ENCODE measurements at regions not wholly inside any gene's neighbourhood (a gene's known extent, or its start where the extent isn't known, plus 50 kb on each side); places are given as distances from the start of the nearest gene placed in this dataset.

DNA sequence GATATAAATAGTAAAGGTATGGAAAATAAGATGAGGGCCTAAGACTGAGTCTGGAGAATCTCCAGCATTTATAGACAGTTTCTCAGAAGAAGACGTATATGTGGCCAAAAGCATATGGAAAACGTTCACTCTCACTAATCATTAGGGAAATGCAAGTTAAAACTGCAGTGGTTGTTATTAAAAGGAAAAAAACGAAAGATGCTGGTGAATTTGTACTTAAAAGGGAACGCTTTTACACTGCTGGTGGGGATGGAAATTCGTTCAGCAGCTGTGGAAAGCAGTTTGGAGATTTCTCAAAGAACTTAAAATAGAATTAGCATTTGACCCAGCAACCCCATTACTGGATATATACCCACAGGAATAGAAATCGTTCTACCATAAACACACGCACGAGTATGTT, 180.5 kb upstream of the CADM1 start:
- no peak for DNase-seq (ENCODE audit: low read depth in 2 of 2, low spot score in 1 of 2)

DNA sequence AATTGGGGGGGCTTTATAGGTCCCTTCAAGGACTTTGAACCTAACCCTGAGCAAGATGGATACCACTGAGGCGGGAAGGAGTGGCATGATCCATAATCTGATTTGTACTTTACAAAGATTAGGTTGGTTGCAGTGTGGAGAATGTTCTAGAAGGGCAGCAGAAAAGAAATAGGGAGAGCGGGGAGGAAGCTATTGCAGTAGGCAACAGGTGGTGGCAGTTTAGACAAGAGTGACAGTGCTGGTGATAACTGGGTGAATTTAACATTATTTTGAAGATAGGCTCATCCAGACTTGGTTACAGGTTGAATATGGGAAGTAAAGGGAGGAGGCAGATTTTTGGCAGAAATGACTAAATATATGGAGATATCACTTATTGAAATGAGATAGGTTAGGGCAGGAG, 179.9 kb upstream of the CADM1 start:
- DNase-seq (ENCODE audit: low read depth in 2 of 2, low spot score in 1 of 2) = no peak

DNA sequence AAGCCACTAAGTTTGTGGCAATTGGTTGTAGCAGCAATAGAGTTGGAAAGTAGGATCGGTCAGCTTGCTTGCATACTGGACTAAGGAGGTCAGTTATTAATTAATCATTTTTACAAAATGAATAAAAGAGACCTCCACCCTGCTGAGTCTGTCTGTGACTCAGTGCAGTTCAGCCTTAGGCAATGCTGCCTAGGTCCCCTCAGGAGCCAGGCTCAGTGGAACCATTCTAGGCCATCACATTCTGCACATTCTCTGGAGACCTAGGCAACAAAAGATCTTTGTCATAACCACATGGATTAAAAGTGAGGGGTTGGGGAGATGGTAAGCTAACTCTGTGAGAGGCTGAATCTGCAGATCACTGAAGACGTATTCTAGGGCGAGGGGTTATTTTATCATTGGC, 178.7 kb upstream of the CADM1 start:
- DNase-seq (ENCODE audit: low read depth in 2 of 2, low spot score in 1 of 2) = no peak

DNA sequence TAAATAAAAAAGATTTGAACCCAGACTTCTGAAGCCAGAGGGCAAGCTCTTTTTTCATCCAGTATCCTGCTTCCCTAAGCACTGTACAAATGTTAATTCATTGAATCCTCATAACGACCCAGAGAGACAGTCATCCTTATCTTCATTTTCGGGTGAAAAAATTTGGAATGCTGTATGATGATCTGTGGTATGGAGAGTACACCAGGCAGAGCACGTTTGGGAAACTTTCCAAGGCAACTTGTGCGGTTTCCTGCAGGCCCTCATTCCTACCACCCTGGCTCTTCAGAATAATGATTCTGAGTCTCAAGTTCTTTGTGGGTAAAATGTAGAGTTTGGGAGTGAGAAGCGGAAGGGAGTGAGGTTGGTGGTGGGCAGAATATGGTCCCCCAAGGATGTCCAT, 177.9 kb upstream of the CADM1 start:
- no peak for DNase-seq (ENCODE audit: low read depth in 2 of 2, low spot score in 1 of 2)

DNA sequence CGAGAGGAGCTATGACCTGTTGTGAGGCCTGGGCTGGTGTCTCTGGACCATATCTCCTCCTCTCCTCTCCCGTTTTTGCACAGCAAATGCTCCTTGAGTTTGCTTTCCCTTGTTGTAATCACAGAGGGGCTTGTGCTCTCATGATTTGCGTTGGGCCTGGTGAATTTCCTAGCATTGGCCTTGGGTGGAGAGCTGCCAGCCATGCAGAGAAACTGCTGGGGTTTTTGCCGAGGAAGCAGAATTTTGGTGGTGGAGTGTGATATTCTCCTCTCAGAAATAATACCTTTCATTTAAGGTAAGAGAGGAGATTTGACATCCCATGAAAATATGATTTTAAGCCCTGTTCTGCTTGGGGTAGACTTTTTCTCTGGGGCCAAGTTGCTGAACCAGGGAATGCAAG, 175.7 kb upstream of the CADM1 start:
- DNase-seq (ENCODE audit: low read depth in 2 of 2, low spot score in 1 of 2) = no peak

DNA sequence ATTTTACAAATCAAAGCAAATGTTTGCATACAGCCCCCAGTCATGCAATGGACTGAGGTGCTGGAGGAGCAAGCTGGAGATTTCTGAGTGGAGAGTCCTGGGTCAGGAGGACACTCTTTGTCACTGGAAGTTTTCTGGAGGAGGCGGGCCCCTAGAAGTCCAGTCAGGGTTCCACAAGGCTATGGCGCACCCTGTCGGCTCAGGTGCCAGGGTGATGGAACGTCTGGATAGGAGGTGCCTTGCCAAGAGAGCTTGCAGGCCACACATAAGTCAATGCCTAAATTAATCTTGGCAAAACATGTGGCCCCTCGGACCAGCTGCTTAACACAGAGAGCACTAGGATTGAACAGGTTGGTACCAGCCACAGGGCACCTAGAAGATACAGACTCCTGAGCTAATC, 174.7 kb upstream of the CADM1 start:
- no peak for DNase-seq (ENCODE audit: low read depth in 2 of 2, low spot score in 1 of 2)

DNA sequence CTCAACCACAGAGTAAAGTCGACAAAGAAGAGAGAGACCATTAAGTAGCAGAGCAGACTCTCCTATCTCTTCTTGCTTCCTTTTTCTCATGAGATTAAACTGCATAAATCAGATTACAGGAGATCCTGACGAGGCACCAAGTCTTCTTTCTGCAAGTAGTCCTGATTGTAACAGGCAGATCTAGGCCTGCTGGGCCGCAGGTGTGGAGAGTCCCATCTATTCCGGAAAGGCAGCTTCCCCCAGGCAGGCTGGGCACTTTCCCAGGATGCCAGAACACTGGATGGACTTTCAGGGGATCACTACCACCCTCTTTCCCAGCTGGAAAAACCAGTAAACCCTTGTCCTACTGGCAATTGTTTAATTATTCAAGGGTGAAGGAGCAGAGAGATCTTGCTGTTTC, 173.0 kb upstream of the CADM1 start:
- no peak for DNase-seq (ENCODE audit: low read depth in 2 of 2, low spot score in 1 of 2)

DNA sequence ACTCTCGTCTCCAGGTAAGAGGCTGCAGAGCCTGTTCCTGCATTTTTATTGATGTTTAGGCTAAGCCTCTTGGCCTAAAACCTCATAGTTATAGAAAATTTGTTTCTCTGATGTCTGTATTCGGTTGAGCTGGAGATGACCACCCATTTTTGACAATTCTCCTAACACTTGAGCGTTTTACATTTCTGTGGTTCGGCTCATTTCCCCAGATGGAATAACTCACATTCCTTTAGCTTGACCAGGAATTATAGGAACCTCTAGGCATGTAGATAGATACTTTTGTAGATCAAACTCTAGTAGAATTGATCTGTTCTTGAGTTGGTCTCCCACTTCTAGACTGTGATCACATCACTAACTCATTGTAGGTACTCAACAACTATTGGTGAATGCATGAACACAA, 172.6 kb upstream of the CADM1 start:
- DNase-seq (ENCODE audit: low read depth in 2 of 2, low spot score in 1 of 2) = no peak

DNA sequence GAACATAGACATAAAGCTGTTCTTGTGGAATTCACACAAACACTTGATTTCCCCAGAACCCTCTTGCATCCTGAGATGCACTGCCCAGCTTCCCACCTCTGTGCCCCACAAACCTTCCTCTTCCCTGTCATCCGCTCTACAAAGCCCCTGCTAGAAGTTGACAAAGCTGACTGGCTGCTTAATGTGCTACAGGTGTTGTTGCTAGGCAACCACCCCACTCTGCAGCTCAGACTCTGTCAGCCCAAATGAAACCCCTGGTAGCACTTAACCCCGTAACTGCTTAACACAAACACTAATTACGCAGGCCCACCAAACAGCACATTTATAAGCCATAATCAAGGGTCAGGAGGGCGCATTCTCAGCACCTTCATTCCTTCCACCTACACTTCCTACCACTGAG, 172.0 kb upstream of the CADM1 start:
- DNase-seq (ENCODE audit: low read depth in 2 of 2, low spot score in 1 of 2) = no peak

DNA sequence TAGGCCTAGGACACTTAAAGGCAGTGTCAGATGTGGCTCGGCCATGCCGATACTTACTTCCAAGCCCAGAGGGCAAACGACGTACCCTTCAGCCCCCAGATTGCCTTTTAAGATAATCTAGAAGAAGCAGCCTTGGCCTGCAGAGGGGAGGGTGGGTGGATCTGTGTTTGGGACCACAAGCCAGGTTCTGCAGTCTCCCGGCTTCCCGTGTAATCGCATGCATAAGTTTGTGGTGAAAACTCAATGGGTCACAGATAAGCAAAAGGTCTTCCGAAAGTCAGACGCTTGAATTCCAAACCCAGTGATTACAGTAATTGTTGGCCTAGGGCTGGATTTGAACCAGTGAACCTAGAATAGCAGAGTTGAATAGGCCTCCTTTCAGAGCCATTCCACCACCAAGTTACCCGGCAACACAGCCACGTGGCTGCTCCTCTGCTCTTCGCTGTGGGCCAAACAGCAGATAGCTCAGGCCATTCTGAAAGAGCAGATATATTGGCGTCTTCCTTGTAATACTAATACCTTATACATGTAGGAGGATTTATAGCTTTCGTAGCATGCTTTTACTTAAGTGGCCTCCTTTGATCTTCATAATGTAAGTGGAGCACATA, 170.8 kb upstream of the CADM1 start:
- DNase-seq (ENCODE audit: low read depth in 2 of 2, low spot score in 1 of 2) = no peak

DNA sequence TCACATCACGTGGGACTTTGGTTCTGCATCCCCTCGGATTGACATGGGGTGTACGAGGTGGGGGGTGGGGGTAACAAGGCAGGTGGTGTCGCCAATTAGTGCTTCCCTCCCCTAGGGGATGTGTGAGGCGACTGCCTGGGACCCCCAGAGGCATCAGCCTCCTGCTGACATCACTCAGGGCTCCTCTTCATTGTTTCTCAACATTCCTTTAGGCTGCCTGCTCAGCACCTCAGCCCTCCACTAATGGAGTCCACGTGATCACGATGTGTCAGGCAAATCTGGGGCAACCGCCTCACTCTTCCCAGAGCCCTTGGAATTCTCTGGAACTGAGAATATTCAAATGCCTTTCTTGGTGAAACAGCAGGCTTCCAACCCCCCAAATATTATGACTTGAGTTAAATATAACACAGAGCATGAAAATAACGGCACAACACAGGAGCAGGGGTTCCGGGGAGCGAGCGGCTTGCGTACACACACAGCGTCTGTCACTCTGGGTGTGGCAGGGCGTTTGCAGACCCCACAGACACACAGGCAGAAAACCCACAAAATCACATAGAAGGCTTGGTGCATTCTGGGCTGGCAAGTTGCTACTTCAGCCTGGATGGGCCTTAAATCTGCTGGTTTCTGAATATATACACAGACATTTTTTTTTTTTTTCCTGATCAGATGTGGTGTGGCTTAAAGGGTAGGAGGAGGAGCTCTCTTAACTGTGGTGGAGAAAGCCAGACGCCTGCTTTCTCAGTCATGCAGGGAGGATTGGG, 170.1 kb upstream of the CADM1 start:
- DNase-seq (ENCODE audit: low read depth in 2 of 2, low spot score in 1 of 2) = no peak

DNA sequence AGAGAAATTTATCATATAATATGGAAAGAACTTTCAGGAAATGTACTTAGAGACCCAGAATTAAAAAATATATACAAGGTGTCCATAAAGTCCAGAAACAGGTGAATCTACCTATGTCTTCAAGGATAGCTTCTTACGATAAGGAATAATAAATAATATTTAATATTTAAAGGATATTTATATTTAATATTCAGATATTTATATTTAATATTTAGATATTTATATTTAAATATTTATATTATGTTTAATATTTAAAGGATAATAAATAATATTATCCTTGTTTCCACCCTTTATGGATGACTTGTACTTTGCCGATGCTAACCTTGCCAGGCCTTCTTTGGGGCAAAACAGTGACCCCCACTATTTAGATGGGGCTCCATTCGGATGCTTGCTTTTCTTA, 169.5 kb upstream of the CADM1 start:
- DNase-seq (ENCODE audit: low read depth in 2 of 2, low spot score in 1 of 2) = no peak

DNA sequence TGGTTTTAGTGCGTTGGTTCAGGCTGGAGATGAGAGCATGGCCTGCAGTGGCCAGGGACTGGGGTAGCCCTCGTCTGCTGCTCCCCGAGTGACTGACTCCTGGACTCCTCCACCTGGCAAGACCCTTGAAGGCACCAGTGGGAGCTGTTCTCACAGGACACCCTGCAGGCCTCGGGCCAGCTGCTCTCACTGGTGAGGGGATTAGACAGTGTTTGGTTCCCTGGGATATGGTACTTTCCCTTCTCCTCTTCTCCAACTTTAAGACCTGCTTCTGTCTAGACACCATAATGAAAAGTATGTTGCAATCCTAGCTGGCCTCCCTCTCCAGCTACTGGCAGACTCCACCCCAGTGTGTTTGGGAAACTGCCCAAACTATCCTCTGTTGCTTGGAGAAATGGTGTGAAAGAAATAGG, 168.8 kb upstream of the CADM1 start:
- no peak for DNase-seq (ENCODE audit: low read depth in 2 of 2, low spot score in 1 of 2)

DNA sequence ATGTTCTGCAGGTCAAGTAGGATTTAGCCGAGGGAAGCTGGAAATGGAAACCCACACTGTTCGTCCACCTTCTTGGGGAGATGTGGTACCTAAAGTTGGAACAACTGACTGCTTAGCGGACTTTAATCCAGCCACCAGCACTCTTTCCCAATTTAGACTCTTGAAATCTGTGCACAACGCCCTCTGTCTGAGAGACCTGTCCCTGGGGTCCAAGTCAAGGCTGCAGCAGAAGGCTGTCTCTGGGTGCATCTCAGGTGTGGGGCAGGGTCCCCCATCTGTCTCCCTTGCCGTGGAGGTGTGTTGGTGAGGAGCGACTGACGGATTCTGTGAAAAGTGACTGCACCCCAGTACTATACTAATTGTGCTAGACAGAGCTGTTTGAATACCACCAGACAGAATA, 168.2 kb upstream of the CADM1 start:
- DNase-seq (ENCODE audit: low read depth in 2 of 2, low spot score in 1 of 2) = no peak

DNA sequence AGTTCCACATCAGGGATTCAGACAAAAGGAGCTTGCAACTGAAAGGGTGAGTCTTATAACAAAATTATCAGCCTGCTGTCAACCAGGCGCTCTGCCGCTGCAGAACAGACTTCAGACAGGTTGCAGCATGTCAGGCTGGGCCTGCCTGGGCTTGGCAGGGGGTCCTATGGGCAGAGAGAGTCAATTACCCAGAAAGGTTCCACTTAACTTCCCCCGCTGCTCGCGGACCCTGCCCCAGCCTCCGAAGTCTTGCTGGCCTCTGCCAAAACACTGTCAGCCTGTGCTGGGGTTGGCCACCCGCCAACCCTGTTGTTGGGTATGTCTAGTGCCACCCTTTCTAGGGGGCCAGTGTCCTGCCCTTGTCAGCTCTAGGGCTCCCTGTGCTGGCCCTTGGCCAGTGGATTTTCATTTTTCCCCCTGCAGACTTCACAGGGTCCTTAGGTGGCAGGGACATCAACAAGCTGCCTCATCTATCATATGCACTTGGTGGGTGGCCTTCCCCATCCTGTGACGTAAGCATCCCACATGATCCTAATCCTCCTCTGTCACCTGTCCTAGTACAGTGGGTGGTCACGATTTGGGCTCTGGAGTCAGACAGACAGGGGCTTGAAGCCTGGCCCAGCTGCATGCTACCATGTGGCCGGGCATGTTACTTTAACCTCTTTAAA, 166.5 kb upstream of the CADM1 start:
- DNase-seq (ENCODE audit: low read depth in 2 of 2, low spot score in 1 of 2) = no peak

DNA sequence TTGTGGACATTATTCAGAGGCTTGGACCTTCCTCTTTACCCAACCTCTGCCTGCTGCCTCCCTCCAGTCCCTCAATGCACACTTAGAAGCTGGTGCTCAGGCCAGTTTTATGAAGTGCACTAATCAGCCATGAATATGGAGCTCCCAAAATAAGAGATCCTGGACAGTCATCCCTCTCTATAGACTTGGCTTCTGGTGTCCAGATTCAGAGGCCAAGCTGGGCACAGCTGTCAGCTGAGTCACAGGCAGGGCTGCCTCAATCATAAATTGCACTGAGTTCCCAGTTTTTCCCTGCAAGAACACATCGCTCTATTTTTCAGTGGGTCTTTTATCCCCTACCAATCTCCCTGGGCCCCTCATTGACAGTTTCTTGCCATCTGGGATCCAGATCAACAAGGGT, 161.7 kb upstream of the CADM1 start:
- DNase-seq (ENCODE audit: low read depth in 2 of 2, low spot score in 1 of 2) = no peak

DNA sequence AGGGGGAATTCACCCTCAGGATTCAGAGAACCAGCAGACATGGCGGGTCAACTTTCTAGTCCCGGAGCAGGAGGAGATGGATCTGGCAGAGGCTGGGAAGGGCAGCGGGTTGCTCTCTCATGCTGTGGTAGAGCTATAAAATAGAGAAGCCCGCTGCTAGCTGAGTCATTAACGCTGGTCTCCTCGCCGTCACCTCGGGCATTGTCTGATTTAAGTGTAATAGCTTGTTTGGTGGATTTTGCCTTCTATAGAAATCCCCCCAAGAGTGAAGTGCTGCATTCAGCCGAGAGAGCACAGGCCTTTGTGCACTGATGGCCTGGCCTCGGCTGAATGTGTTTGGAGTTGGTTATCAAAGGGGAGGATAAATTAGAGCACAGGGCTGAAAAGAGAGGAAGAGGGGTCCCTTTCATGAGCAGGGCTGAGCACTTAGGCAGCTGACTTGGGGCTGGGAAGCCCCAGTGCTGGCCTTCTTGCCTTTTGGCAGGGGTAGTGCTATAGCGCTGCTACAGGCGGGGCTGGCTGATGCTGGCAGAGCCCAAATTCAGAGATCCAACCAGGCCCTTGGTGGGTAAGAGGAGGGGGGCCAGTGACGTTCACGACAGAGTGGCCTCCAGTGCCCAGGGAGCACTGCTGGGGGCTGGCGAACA, 161.1 kb upstream of the CADM1 start:
- no peak for DNase-seq (ENCODE audit: low read depth in 2 of 2, low spot score in 1 of 2)

DNA sequence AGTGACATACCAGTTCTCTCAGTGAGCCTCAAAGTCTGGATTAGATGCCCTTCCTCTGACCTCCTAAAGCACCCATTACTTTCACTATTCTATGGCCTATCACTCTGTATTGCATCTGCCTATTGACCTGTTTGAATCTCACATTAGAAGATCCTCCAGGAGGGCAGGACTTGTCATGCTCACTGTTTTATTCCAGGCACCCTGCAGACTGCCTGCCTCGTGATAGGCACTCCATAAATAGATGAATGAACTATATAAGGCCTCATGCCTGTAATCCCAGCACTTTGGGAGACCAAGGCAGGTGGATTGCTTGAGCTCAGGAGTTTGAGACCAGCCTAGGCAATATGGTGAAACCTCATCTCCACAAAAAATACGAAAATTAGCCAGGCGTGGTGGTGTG, 160.1 kb upstream of the CADM1 start:
- no peak for DNase-seq (ENCODE audit: low read depth in 2 of 2, low spot score in 1 of 2)

DNA sequence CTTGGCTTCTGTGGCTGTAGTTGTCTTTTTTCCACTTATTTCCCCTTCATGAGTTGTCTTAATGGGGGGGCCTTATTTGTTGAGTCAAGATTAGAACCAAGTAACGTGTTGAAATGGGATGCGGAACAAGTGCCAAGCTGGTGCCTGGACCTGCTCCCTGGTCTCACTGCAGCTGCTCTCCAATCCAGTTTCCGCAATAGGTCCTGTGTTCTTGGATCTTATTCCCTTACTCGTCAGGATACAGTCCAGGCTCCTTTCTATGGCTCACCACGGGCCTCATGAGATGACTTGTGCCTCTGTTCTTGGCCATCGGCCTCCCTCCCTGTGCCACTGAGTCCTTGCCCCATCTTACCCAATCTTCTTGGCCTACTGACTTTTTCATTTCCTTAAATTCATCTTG, 159.6 kb upstream of the CADM1 start:
- no peak for DNase-seq (ENCODE audit: low read depth in 2 of 2, low spot score in 1 of 2)

DNA sequence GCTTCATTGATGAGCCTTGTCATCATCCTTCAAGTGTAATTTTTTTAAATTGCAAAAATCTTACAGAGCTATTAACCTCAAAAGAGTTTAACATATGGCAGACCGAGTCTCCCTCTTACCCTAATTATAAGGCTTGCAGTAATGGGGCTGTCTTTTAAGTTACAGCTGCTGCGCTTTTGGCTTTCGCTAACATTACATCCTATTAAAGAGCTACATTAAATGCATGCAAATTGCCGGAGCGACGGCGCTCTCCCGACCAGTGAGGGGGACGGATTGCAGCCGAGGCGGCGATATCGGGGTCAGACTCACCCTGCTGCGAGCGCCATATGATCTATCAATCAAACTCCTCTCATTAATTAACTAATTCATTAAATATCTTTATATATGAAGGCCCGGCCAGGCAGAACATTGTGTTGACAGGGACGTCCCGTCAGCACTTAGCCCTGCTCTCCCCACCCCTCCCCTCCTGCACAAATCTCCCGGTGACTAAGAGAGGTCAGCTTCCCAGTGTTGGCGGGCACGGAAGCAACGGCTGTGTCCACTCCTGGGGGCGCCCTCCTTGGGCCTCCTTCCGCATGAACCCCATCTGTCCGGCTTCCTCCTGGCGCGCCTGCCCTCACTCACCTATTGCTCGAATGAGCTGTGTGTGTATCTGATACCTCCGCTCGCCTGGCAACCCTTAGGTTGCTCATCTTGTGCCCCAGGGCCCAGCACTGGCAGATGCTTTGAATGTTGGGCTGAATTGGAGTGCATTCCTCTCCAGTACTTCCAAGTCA, 156.0 kb upstream of the CADM1 start:
- DNase-seq (ENCODE audit: low read depth in 2 of 2, low spot score in 1 of 2) = no peak
